HG02938 (cell line): ENCODE measurements at regions not wholly inside any gene's neighbourhood (a gene's known extent, or its start where the extent isn't known, plus 50 kb on each side); places are given as distances from the start of the nearest gene placed in this dataset.

Source experiments
- ATAC-seq: cut with Tn5 transposase; IDR thresholded peaks from one replicate; pipeline ENCODE4 v1.9.1; 2021; ENCODE audit warnings: mild to moderate bottlenecking, moderate library complexity; ENCODE audit not compliant: unreplicated experiment

GRCh38 chr13:77384999-77385398, 58.1 kb upstream of the MYCBP2 start:
- ATAC-seq, result no peak

- no peak for ATAC-seq
These were observed 56.2 kb upstream of the MYCBP2 start for GRCh38 chr13:77383097-77383496.

GRCh38 chr13:77381059-77381458, 54.2 kb upstream of the MYCBP2 start:
- no peak for ATAC-seq

- ATAC-seq, result no peak
These were observed 52.6 kb upstream of the MYCBP2 start for GRCh38 chr13:77379508-77379907.

GRCh38 chr13:77378662-77379061, 51.8 kb upstream of the MYCBP2 start:
- ATAC-seq, result no peak

GRCh38 chr13:77377016-77377415, 50.1 kb upstream of the MYCBP2 start:
- no peak for ATAC-seq
